ENCODE measurements at regions not wholly inside any gene's neighbourhood (a gene's known extent, or its start where the extent isn't known, plus 50 kb on each side); places are given as distances from the start of the nearest gene placed in this dataset.
"Not testable (repeated sequence)": the region's sequence is repeated elsewhere in the genome, so short reads cannot be mapped to it uniquely, and the experiment has no call there.

DNA sequence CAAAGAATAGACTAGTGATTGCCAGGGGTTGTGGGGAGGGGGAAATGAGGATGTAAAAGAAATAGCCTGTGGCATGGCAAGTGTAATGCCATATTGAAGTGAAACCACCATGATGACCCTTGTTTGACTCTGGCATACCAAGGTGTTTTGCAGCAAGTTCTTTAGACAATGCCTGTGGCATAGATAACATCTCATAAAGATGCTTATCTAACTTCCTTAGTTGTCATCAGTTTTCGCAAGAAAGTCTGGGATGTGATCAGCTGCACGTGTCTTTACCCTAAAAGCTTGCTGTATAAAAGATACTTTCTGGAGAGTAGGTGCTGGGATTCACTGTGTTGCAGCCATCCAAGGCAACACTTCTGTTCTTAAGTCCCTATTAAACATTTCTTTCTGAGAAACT is 176.1 kb upstream of the MAGEB16 start:
- no peak overlapping the region for H3K4me3 ChIP-seq (ENCODE audit: low read depth, low read length)
- DNase-seq (ENCODE audit: low read depth) = no peak
- TF ChIP-seq, protein P1, sequence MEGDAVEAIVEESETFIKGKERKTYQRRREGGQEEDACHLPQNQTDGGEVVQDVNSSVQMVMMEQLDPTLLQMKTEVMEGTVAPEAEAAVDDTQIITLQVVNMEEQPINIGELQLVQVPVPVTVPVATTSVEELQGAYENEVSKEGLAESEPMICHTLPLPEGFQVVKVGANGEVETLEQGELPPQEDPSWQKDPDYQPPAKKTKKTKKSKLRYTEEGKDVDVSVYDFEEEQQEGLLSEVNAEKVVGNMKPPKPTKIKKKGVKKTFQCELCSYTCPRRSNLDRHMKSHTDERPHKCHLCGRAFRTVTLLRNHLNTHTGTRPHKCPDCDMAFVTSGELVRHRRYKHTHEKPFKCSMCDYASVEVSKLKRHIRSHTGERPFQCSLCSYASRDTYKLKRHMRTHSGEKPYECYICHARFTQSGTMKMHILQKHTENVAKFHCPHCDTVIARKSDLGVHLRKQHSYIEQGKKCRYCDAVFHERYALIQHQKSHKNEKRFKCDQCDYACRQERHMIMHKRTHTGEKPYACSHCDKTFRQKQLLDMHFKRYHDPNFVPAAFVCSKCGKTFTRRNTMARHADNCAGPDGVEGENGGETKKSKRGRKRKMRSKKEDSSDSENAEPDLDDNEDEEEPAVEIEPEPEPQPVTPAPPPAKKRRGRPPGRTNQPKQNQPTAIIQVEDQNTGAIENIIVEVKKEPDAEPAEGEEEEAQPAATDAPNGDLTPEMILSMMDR (IDR thresholded peaks at IDR 0.05; ENCODE audit: insufficient read depth, low read length) = no peak

DNA sequence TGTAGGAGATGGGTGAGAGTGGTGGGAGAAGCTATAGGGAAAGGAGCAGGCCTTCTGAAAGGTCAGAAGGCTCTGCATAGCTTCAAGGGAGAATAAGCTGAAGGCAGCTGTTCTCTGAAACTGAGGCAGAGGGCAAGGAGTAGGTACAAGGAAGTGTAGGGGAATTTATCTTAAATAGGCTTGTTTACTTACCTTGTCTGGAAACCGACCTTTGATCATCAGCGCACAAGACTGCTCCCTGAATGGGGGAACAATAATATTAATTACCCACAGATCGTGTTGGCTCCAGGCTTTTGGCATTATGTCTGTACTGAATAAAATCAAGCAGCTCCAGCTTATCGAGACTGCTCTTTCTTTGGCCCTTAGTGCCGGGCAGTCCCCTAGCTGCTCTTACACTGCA is 175.5 kb upstream of the MAGEB16 start:
- DNase-seq (ENCODE audit: low read depth) = no peak
- TF ChIP-seq, protein P1 (IDR thresholded peaks at IDR 0.05; ENCODE audit: insufficient read depth, low read length) = no peak
- H3K4me3 ChIP-seq (ENCODE audit: low read depth, low read length) = no peak overlapping the region

DNA sequence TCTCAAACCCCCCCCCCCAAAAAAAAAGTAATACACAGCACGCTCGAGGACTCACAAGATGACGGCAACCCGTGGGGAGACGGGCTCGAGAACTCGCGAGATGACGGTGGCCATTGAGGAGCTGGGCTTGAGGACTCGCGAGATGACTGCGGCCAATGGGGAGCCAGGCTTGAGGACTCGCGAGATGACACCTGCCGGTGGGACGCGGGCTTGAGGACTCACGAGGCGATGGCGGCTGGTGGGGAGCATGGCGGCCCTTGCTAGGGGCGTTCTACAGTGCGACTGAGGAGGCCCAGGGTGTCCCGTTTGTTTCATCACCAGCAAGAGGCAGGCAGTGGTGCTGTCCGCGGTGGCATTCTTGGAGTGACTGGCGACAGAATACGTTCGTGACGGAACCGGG is 172.4 kb upstream of the MAGEB16 start:
- no peak overlapping the region for H3K4me3 ChIP-seq (ENCODE audit: low read depth, low read length)
- DNase-seq (ENCODE audit: low read depth) = no peak
- TF ChIP-seq, protein P1 (IDR thresholded peaks at IDR 0.05; ENCODE audit: insufficient read depth, low read length) = no peak

DNA sequence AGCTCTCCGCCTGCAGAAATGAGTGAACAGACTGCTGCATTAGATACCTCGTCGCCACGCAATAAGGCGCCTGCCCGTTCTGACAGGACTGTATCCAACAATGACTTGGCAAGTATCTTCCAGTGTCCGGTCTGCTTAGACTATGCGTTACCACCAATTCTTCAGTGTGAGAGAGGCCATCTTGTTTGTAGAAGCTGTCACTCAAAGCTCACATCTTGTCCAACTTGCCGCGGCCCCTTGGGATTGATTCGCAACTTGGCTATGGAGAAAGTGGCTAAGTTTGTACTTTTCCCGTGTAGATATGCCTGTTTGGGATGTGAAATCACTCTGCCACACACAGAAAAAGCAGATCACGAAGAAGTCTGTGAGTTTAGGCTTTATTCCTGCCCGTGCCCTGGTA is 172.0 kb upstream of the MAGEB16 start:
- H3K4me3 ChIP-seq (ENCODE audit: low read depth, low read length) = no peak overlapping the region
- TF ChIP-seq, protein P1 (IDR thresholded peaks at IDR 0.05; ENCODE audit: insufficient read depth, low read length) = no peak
- DNase-seq (ENCODE audit: low read depth) = no peak

DNA sequence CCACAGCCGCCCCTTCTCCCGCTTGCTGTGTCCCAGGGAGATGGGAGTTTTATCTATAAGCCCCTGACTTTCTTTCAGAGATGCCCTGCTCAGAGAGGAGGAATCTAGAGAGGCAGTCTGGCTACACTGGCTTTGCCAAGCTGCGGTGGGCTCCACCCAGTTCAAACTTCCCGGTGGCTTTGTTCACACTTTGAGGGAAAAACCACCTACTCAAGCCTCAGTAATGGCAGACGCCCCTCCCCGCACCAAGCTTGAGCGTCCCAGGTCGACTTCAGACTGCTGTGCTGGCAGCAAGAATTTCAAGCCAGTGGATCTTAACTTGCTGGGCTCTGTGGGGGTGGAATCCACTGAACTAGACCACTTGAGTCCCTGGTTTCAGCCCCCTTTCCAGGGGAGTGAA is 162.2 kb upstream of the MAGEB16 start:
- DNase-seq (ENCODE audit: low read depth); H3K4me3 ChIP-seq (ENCODE audit: low read depth, low read length): not testable (repeated sequence)

DNA sequence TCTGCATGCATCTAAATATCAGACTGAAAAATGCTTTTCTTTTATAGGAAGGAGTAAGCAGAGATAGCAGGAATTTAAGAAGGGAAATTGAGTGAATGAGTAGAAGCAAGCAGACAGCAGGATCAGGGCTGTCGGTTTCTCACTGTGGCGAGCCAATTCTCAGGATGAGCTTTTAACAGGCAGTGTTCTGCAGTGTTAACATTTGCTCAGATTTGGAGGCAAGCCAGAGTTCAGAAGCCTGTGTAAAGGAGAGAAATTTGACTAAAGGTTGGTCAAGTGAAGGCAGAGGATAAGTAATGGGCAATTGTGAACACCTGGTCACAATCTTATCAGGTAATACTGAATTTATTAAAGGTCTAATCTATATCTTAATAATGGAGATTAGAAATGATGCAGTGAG is 133.3 kb upstream of the MAGEB16 start:
- TF ChIP-seq, protein P1 (IDR thresholded peaks at IDR 0.05; ENCODE audit: insufficient read depth, low read length) = no peak
- H3K4me3 ChIP-seq (ENCODE audit: low read depth, low read length) = no peak overlapping the region
- DNase-seq (ENCODE audit: low read depth) = no peak

DNA sequence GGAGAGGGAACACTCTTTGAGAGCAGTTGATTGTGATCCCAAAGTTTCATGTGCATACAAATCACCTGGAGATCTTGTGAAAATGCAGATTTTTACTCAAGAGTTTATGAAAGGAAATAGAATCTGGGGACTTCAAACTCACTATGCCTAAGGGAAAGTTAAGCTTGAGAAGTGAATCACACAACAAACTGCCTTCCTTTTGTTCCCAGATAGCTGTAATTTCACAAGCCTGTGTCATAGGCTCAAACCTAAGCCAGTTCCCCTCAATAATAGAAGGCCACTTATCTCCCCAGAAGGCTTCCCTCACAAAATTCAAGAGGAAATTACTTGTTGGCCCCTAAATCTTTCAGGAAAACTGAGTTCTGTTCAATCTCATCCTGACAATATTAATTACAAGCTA is 132.8 kb upstream of the MAGEB16 start:
- TF ChIP-seq, protein P1 (IDR thresholded peaks at IDR 0.05; ENCODE audit: insufficient read depth, low read length) = no peak
- no peak overlapping the region for H3K4me3 ChIP-seq (ENCODE audit: low read depth, low read length)
- DNase-seq (ENCODE audit: low read depth) = no peak

Measured in fibroblast of the aortic adventitia (primary cell).